Middle frontal gyrus (tissue), 1 donor: ENCODE measurements at regions not wholly inside any gene's neighbourhood (a gene's known extent, or its start where the extent isn't known, plus 50 kb on each side); places are given as distances from the start of the nearest gene placed in this dataset.

Experiments
- DNase-seq: peaks from one replicate; pipeline ENCODE4 v3.0.0-alpha.2; 2015; ENCODE audit warnings: low spot score; ENCODE audit errors: extremely low spot score

- DNase-seq = no peak
These were observed 158.0 kb upstream of the IL12A start for GRCh38 chr3:159830523-159831154.

- DNase-seq = no peak
These were observed 157.2 kb upstream of the IL12A start for GRCh38 chr3:159831466-159831865.

- no peak for DNase-seq
These were observed 156.6 kb upstream of the IL12A start for GRCh38 chr3:159832024-159832423.

- no peak for DNase-seq
These were observed 153.5 kb upstream of the IL12A start for GRCh38 chr3:159835126-159835525.

GRCh38 chr3:159837725-159838124, 150.9 kb upstream of the IL12A start:
- DNase-seq = no peak

GRCh38 chr3:159838938-159839337, 149.7 kb upstream of the IL12A start:
- no peak for DNase-seq

- DNase-seq = peak; percentile 71
These were observed 148.9 kb upstream of the IL12A start, which contains the start of gene SCHIP1 for GRCh38 chr3:159839561-159840379. SCHIP1 (plus strand) TSS chr3:159839861.

- no peak for DNase-seq
These were observed 147.8 kb upstream of the IL12A start for GRCh38 chr3:159840703-159841299.

GRCh38 chr3:159841766-159842165, 146.9 kb upstream of the IL12A start:
- DNase-seq = no peak

GRCh38 chr3:159843840-159844730, 144.6 kb upstream of the IL12A start:
- no peak for DNase-seq

- DNase-seq = no peak
These were observed 143.8 kb upstream of the IL12A start for GRCh38 chr3:159844801-159845261.

- DNase-seq = no peak
These were observed 142.9 kb upstream of the IL12A start for GRCh38 chr3:159845737-159846136.

GRCh38 chr3:159846255-159846654, 142.4 kb upstream of the IL12A start:
- no peak for DNase-seq

GRCh38 chr3:159848348-159849118, 140.1 kb upstream of the IL12A start:
- no peak for DNase-seq

- DNase-seq = no peak
These were observed 138.2 kb upstream of the IL12A start for GRCh38 chr3:159850481-159850880.

- DNase-seq = no peak
These were observed 136.4 kb upstream of the IL12A start for GRCh38 chr3:159852266-159852665.

GRCh38 chr3:159852821-159853505, 135.7 kb upstream of the IL12A start:
- no peak for DNase-seq

GRCh38 chr3:159853506-159853864, 135.2 kb upstream of the IL12A start:
- DNase-seq = no peak

- DNase-seq = no peak
These were observed 134.0 kb upstream of the IL12A start for GRCh38 chr3:159854500-159855124.
